ENCODE measurements at regions not wholly inside any gene's neighbourhood (a gene's known extent, or its start where the extent isn't known, plus 50 kb on each side); places are given as distances from the start of the nearest gene placed in this dataset.

DNA sequence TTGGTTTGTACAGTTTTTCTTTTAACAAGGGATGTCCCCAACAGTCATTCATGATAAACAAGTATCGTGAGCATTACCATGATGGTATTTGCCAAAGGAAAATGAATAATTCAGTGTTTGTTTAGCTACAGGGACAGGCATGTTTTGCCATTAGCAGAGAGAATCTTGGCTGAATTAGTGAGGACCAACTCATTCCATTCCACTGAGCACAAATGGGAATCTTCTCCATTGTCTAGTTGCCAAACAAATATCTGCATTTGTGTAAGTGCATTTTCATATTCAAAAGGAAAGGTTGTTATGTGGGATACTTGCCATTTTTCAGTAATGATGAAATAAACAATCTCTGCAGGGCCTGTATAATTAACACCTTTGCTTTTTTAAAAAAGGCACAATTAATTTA, 1762.6 kb downstream of the RPA4 start:
- DNase-seq = no peak

GRCh38 chrX:98654565-98654964, 1755.5 kb downstream of the PCDH19 start:
- DNase-seq = no peak

Data from activated CD8-positive, alpha-beta memory T cell treated with anti-CD3 and anti-CD28 coated beads, Interleukin-2, amount 50 U/mL, for 48 hours (primary cell).